SK-N-MC (cell line): ENCODE measurements at regions not wholly inside any gene's neighbourhood (a gene's known extent, or its start where the extent isn't known, plus 50 kb on each side); places are given as distances from the start of the nearest gene placed in this dataset.

Experiments used
- FOXP2 ChIP-seq: optimal IDR thresholded peaks from 2 replicates; pipeline ENCODE3; 2011; ENCODE audit warnings: mild to moderate bottlenecking, moderate library complexity; ENCODE audit not compliant: insufficient read depth; ENCODE audit errors: extremely low read length, control extremely low read depth
- POLR2AphosphoS5 ChIP-seq: IDR thresholded peaks from 2 replicates; pipeline ENCODE4 v1.6.1; 2012; ENCODE audit warnings: mild to moderate bottlenecking, low read depth, low read length, borderline replicate concordance

GRCh38 chr11:42651621-42652020, 660.2 kb upstream of the API5 start:
- TF ChIP-seq FOXP2: no peak
- TF ChIP-seq POLR2AphosphoS5: no peak
